ENCODE measurements at regions not wholly inside any gene's neighbourhood (a gene's known extent, or its start where the extent isn't known, plus 50 kb on each side); places are given as distances from the start of the nearest gene placed in this dataset.

- no CpG with 5 or more reads among the region's 4 CpGs for WGBS (ENCODE audit: extremely low coverage, insufficient read length, low lambda C conversion rate)
- Histone ChIP-seq H4K91ac (ENCODE audit: insufficient read length, low read depth, low read length) (no peak overlapping the region), H3K18ac (ENCODE audit: insufficient read length, low read depth, low read length) (no peak overlapping the region), H2AK5ac (ENCODE audit: insufficient read length, low read length) (no peak overlapping the region), H3K27me3 (ENCODE audit: insufficient read depth, low read length) (no peaks in the 10 kb centered on the region), H2BK15ac (ENCODE audit: low read depth, low read length) (no peak overlapping the region), H3K27ac (ENCODE audit: insufficient read length, low read depth, low read length) (no peak overlapping the region), H2BK20ac (ENCODE audit: low read depth, low read length, poor library complexity, severe bottlenecking) (no peak overlapping the region), H3T11ph (ENCODE audit: low read length) (no peak overlapping the region), H2BK5ac (ENCODE audit: insufficient read length, low read length) (no peak overlapping the region), H2BK12ac (ENCODE audit: insufficient read length, low read depth, low read length) (no peak overlapping the region), H3K4me1 (ENCODE audit: insufficient read depth, low read length) (no peaks in the 10 kb centered on the region), H3K79me1 (ENCODE audit: insufficient read depth, low read depth, low read length, poor library complexity, severe bottlenecking) (no peaks in the 10 kb centered on the region), H3K23ac (ENCODE audit: insufficient read length, low read depth, low read length) (no peak overlapping the region), H3K79me2 (ENCODE audit: insufficient read depth, low read length) (no peaks in the 10 kb centered on the region), H2AFZ (ENCODE audit: low read length) (no peak overlapping the region), H3K9me3 (ENCODE audit: control insufficient read depth, low read depth, low read length) (no peaks in the 10 kb centered on the region), H4K8ac (replicated peaks; ENCODE audit: insufficient read length, low read depth, low read length) (no peak overlapping the region), H3K56ac (ENCODE audit: insufficient read length, low read depth, low read length) (no peak overlapping the region), H3K4me2 (ENCODE audit: insufficient read depth, insufficient read length, low read length) (no peak overlapping the region), H3K9ac (ENCODE audit: extremely low read depth, insufficient read length, low read length) (no peak overlapping the region), H4K20me1 (ENCODE audit: control insufficient read depth, insufficient read depth, insufficient read length) (no peaks in the 10 kb centered on the region), H3K23me2 (ENCODE audit: insufficient read length, low read depth, low read length, poor library complexity, severe bottlenecking) (no peaks in the 10 kb centered on the region), H3K4ac (ENCODE audit: low read depth, low read length) (no peak overlapping the region), H3K14ac (ENCODE audit: insufficient read depth, low read length) (no peak overlapping the region), H2BK120ac (ENCODE audit: low read depth, low read length, poor library complexity, severe bottlenecking) (no peak overlapping the region), H4K5ac (ENCODE audit: insufficient read length, low read depth, low read length) (no peak overlapping the region)
- H3K36me3 Mint-ChIP-seq (ENCODE audit: insufficient read depth in 1 of 3, low read depth in 3 of 3), result no peaks in the 10 kb centered on the region
- H3K4me1 Mint-ChIP-seq, result no peaks in the 10 kb centered on the region
- no peaks in the 10 kb centered on the region for H3K27me3 Mint-ChIP-seq (ENCODE audit: low read depth)
- no peak for DNase-seq
- peak overlapping the region in 1 of 3 experiments; percentile 30; a peak in 1 of 7 replicates for H3K27ac Mint-ChIP-seq
- H3K4me3 Mint-ChIP-seq, result no peak overlapping the region
- no peaks in the 10 kb centered on the region for H3K9me3 Mint-ChIP-seq
- TF ChIP-seq, protein P1, sequence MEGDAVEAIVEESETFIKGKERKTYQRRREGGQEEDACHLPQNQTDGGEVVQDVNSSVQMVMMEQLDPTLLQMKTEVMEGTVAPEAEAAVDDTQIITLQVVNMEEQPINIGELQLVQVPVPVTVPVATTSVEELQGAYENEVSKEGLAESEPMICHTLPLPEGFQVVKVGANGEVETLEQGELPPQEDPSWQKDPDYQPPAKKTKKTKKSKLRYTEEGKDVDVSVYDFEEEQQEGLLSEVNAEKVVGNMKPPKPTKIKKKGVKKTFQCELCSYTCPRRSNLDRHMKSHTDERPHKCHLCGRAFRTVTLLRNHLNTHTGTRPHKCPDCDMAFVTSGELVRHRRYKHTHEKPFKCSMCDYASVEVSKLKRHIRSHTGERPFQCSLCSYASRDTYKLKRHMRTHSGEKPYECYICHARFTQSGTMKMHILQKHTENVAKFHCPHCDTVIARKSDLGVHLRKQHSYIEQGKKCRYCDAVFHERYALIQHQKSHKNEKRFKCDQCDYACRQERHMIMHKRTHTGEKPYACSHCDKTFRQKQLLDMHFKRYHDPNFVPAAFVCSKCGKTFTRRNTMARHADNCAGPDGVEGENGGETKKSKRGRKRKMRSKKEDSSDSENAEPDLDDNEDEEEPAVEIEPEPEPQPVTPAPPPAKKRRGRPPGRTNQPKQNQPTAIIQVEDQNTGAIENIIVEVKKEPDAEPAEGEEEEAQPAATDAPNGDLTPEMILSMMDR (conservative IDR thresholded peaks at IDR 0.05), result no peak
Measured at GRCh38 chr6:145271040-145271439, 464.3 kb downstream of the EPM2A start.

Data from H9 (cell line).